Right lobe of liver (tissue), 4 donors: ENCODE measurements at regions not wholly inside any gene's neighbourhood (a gene's known extent, or its start where the extent isn't known, plus 50 kb on each side); places are given as distances from the start of the nearest gene placed in this dataset.

Experiments used
- POLR2A ChIP-seq: fragments of 450-650 bp; IDR thresholded peaks from one replicate; pipeline ENCODE4 v1.6.1; 2017; ENCODE audit warnings: antibody characterized with exemption, mild to moderate bottlenecking
- TF ChIP-seq, protein P1 (sequence below), 4 donors: fragments of 200-600 bp in 3 of 4; fragments of 450-650 bp in 1 of 4; IDR thresholded peaks; one replicate each; pipeline versions ENCODE4 v1.5.1 to v1.8.0; 2016 to 2022; ENCODE audit warnings: antibody characterized with exemption in 4 of 4, mild to moderate bottlenecking in 2 of 4
- donor health status: DM: no; HTN: no; CAD: no.
- donor health status: DM: no; HTN: no; CAD: no.
- donor health status: DM: no; HTN: yes; CAD: no.

DNA sequence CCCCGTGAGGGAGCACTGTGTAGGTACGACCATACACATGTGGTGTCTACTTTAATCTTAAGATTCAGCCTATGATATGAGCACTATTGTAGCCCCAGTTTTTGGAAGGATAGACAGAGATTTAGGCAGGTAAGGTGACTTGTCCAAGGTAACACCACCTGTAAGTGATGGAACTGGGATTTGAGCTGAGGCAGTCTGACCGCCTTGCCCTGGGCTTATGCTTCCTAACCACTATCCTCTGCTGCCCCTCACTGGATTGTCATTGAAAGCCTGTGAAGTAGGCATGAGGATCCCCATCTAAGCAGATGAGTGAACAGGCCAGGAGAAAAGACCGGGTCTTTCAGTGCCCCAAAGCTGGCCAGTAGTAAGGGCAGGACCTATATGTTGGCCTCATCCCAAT, 343.8 kb downstream of the CYRIA start:
- TF ChIP-seq POLR2A: no peak
- TF ChIP-seq, protein P1, sequence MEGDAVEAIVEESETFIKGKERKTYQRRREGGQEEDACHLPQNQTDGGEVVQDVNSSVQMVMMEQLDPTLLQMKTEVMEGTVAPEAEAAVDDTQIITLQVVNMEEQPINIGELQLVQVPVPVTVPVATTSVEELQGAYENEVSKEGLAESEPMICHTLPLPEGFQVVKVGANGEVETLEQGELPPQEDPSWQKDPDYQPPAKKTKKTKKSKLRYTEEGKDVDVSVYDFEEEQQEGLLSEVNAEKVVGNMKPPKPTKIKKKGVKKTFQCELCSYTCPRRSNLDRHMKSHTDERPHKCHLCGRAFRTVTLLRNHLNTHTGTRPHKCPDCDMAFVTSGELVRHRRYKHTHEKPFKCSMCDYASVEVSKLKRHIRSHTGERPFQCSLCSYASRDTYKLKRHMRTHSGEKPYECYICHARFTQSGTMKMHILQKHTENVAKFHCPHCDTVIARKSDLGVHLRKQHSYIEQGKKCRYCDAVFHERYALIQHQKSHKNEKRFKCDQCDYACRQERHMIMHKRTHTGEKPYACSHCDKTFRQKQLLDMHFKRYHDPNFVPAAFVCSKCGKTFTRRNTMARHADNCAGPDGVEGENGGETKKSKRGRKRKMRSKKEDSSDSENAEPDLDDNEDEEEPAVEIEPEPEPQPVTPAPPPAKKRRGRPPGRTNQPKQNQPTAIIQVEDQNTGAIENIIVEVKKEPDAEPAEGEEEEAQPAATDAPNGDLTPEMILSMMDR (IDR thresholded peaks at IDR 0.05): no peak
